ENCODE measurements at regions not wholly inside any gene's neighbourhood (a gene's known extent, or its start where the extent isn't known, plus 50 kb on each side); places are given as distances from the start of the nearest gene placed in this dataset.

DNA sequence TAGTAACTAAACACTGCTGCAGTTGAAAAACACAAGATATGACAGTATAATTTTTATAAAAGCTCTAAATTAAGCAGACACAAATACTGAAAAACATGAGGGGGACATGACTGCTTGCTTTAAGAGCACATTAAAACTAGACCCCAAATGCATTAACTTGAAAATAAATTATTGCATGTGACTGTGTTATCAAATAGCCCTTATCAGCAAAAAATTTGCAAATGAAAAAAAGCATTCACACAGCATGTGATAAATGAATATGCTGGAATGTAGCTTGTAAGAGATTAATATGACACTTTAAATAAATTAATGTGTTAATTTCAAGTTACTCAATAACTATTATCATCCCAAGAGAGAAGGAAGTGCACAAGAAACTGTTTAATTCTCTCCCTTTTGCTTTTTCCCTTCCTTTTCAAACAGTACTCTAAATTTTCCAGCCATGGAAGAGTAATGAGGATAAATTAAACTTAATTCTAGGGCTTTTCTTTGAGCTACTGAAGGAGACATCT is 1422.1 kb upstream of the FLRT2 start:
- TF ChIP-seq, protein P1, sequence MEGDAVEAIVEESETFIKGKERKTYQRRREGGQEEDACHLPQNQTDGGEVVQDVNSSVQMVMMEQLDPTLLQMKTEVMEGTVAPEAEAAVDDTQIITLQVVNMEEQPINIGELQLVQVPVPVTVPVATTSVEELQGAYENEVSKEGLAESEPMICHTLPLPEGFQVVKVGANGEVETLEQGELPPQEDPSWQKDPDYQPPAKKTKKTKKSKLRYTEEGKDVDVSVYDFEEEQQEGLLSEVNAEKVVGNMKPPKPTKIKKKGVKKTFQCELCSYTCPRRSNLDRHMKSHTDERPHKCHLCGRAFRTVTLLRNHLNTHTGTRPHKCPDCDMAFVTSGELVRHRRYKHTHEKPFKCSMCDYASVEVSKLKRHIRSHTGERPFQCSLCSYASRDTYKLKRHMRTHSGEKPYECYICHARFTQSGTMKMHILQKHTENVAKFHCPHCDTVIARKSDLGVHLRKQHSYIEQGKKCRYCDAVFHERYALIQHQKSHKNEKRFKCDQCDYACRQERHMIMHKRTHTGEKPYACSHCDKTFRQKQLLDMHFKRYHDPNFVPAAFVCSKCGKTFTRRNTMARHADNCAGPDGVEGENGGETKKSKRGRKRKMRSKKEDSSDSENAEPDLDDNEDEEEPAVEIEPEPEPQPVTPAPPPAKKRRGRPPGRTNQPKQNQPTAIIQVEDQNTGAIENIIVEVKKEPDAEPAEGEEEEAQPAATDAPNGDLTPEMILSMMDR (IDR thresholded peaks at IDR 0.05) = no peak
- no peak for TF ChIP-seq POLR2A (IDR thresholded peaks at IDR 0.05)
